Testis (tissue), 2 donors: ENCODE measurements at regions not wholly inside any gene's neighbourhood (a gene's known extent, or its start where the extent isn't known, plus 50 kb on each side); places are given as distances from the start of the nearest gene placed in this dataset.

Source experiments
- CTCF ChIP-seq, 3 experiments: fragments of 450-650 bp in 2 of 3; fragments of 200-600 bp in 1 of 3; sonication (generic) in 1 of 3; IDR thresholded peaks; one replicate each; pipeline ENCODE4 v1.5.1; 2016 to 2019; ENCODE audit warnings: antibody characterized with exemption in 3 of 3, mild to moderate bottlenecking in 2 of 3, moderate library complexity in 1 of 3
- POLR2A ChIP-seq: fragments of 450-650 bp; IDR thresholded peaks from one replicate; pipeline ENCODE4 v1.6.1; 2017; ENCODE audit warnings: antibody characterized with exemption, mild to moderate bottlenecking, moderate library complexity

GRCh38 chr7:95649546-95649945, 53.2 kb upstream of the PDK4 start:
- TF ChIP-seq CTCF (IDR thresholded peaks at IDR 0.05) (no peak), POLR2A (no peak)
